B cell (primary cell): ENCODE measurements at regions not wholly inside any gene's neighbourhood (a gene's known extent, or its start where the extent isn't known, plus 50 kb on each side); places are given as distances from the start of the nearest gene placed in this dataset.

Source experiments
- ATAC-seq: fragments of 200-7000 bp; cut with Tn5 transposase; one replicate; pipeline ENCODE4 v1.10.0; 2021; ENCODE audit warnings: low read depth, mild to moderate bottlenecking, moderate number of reproducible peaks, moderate library complexity
- CTCF ChIA-PET: fragments of 350-600 bp; sonication (Branson Sonifier 250); formaldehyde crosslinking; loops from one replicate; lab custom pipeline; 2021; ENCODE audit warnings: antibody characterized with exemption, inconsistent platforms; lab: Charles Lee
- POLR2A ChIA-PET: fragments of 350-600 bp; sonication (Branson Sonifier 250); formaldehyde crosslinking; loops from one replicate; lab custom pipeline; 2021; ENCODE audit warnings: antibody characterized with exemption; lab: Charles Lee
- DNase-seq: peaks from one replicate; pipeline ENCODE4 v3.0.0; 2013
- H2AFZ ChIP-seq: 2 replicates; pipeline ENCODE4 v1.6.1; 2012; ENCODE audit warnings: mild to moderate bottlenecking, low read depth, low read length; ENCODE audit not compliant: insufficient read depth, poor library complexity, severe bottlenecking
- H3K27ac ChIP-seq, 2 donors: 1 replicate in 1 of 2; 2 replicates in 1 of 2; pipeline ENCODE4 v1.5.1; 2012 to 2013; ENCODE audit warnings: low read length in 2 of 2, mild to moderate bottlenecking in 2 of 2, moderate library complexity in 1 of 2
- H3K27me3 ChIP-seq, 4 experiments: fragments of 200-600 bp in 1 of 4; sonication (generic) in 1 of 4; replicated peaks in 1 of 4; 1 replicate in 2 of 4; 2 replicates in 2 of 4; pipeline versions ENCODE4 v1.6.1 to v1.7.0; 2013 to 2016; ENCODE audit warnings: low read length in 3 of 4, mild to moderate bottlenecking in 2 of 4, mixed read lengths in 1 of 4, moderate library complexity in 1 of 4; ENCODE audit not compliant: insufficient read depth in 4 of 4, control insufficient read depth in 3 of 4; ENCODE audit errors: control extremely low read depth in 1 of 4
- H3K36me3 ChIP-seq, 2 experiments: replicated peaks in 1 of 2; 1 replicate in 1 of 2; 2 replicates in 1 of 2; pipeline versions ENCODE4 v1.6.1 to v1.7.1; 2013; ENCODE audit warnings: low read length in 1 of 2; ENCODE audit not compliant: insufficient read depth in 2 of 2, control insufficient read depth in 1 of 2; ENCODE audit errors: control extremely low read depth in 1 of 2, extremely low read depth in 1 of 2
- H3K4me1 ChIP-seq, 2 donors: fragments of 200-600 bp in 1 of 2; sonication (generic) in 1 of 2; 1 replicate in 1 of 2; 2 replicates in 1 of 2; pipeline versions ENCODE4 v1.5.1 to v1.6.1; 2013 to 2017; ENCODE audit warnings: low read length in 2 of 2; ENCODE audit not compliant: control insufficient read depth in 2 of 2, insufficient read depth in 2 of 2
- H3K4me2 ChIP-seq: replicated peaks from 2 replicates; pipeline ENCODE3; 2012; ENCODE audit warnings: mild to moderate bottlenecking, low read depth, low read length; ENCODE audit not compliant: poor library complexity, severe bottlenecking
- H3K4me3 ChIP-seq, 5 experiments: fragments of 200-600 bp in 1 of 5; sonication (generic) in 1 of 5; 1 replicate in 3 of 5; 2 replicates in 2 of 5; pipeline versions ENCODE4 v1.5.1 to v1.7.0; 2011 to 2016; ENCODE audit warnings: low read length in 4 of 5, mild to moderate bottlenecking in 4 of 5, low read depth in 2 of 5, control low read depth in 1 of 5, moderate library complexity in 1 of 5; ENCODE audit not compliant: insufficient read depth in 1 of 5; ENCODE audit errors: control extremely low read depth in 1 of 5, extremely low read depth in 1 of 5
- H3K79me2 ChIP-seq: fragments of 200-600 bp; sonication (generic); one replicate; pipeline ENCODE4 v1.6.0; 2016; ENCODE audit warnings: low read length; ENCODE audit not compliant: control insufficient read depth, insufficient read depth
- H3K9ac ChIP-seq: fragments of 200-600 bp; sonication (generic); 2 replicates; pipeline ENCODE4 v1.6.1; 2017; ENCODE audit warnings: mild to moderate bottlenecking, low read length, moderate library complexity
- H3K9me3 ChIP-seq, 3 donors: one replicate each; pipeline versions ENCODE4 v1.6.1 to v1.7.1; 2013; ENCODE audit warnings: low read length in 2 of 3; ENCODE audit not compliant: control insufficient read depth in 2 of 3, insufficient read depth in 1 of 3; ENCODE audit errors: control extremely low read depth in 1 of 3
- H4K20me1 ChIP-seq: 2 replicates; pipeline ENCODE4 v1.6.0; 2012; ENCODE audit warnings: mild to moderate bottlenecking, low read length; ENCODE audit not compliant: insufficient read depth, control insufficient read depth, poor library complexity, severe bottlenecking
- H3K27ac Mint-ChIP-seq: one replicate; pipeline ENCODE4 v1.8.0; 2021; ENCODE audit warnings: mixed read lengths
- H3K27me3 Mint-ChIP-seq: one replicate; pipeline ENCODE4 v1.8.0; 2021; ENCODE audit warnings: mixed read lengths
- H3K4me1 Mint-ChIP-seq: one replicate; pipeline ENCODE4 v1.8.0; 2021; ENCODE audit warnings: mixed read lengths
- H3K4me3 Mint-ChIP-seq: one replicate; pipeline ENCODE4 v1.8.0; 2021; ENCODE audit warnings: mixed read lengths
- H3K9me3 Mint-ChIP-seq: one replicate; pipeline ENCODE4 v1.8.0; 2022; ENCODE audit warnings: mixed read lengths; ENCODE audit not compliant: insufficient read depth
- CTCF ChIP-seq: fragments of 200-600 bp; IDR thresholded peaks from one replicate; pipeline ENCODE4 v1.8.0; 2022; ENCODE audit warnings: antibody characterized with exemption, mild to moderate bottlenecking
- EZH2 ChIP-seq: IDR thresholded peaks from 2 replicates; pipeline ENCODE4 v1.6.1; 2012; ENCODE audit warnings: borderline replicate concordance, low read depth, mild to moderate bottlenecking, moderate library complexity, low read length; ENCODE audit not compliant: insufficient read depth, poor library complexity, severe bottlenecking
- WGBS: methylation state at CpG from one replicate; pipeline ENCODE4 v1.1.5; 2013; ENCODE audit warnings: missing lambda C conversion rate; ENCODE audit not compliant: insufficient coverage; 5-methylcytosine and 5-hydroxymethylcytosine counted together
- intact Hi-C: fragments of 100-400 bp; cut with micrococcal nuclease; formaldehyde crosslinking; loops from one replicate; pipeline ENCODE4 v1.10.0; 2022

- no peaks in the 10 kb centered on the region for H3K4me1 ChIP-seq
- H3K27me3 ChIP-seq: no peaks in the 10 kb centered on the region
- Mint-ChIP-seq H3K27me3 (peaks cover 3% of the 10 kb centered on the region), H3K4me3 (no peak overlapping the region), H3K9me3 (no peaks in the 10 kb centered on the region), H3K27ac (no peak overlapping the region), H3K4me1 (no peaks in the 10 kb centered on the region)
- ChIA-PET CTCF (interaction anchor here (0.5 kb wide), 1 partner anchor 9 kb away, joined by 3 read pairs; no protein-coding TSS in a partner anchor), POLR2A (no interaction called here)
- no peak overlapping the region for H3K4me2 ChIP-seq
- no peak overlapping the region for H3K27ac ChIP-seq
- no CpG with 5 or more reads among the region's 2 CpGs for WGBS
- no peak overlapping the region for H3K9ac ChIP-seq
- no peaks in the 10 kb centered on the region for H4K20me1 ChIP-seq
- DNase-seq (no peak), ATAC-seq (no peak)
- intact Hi-C loops: no loop called here
- no peak overlapping the region for H2AFZ ChIP-seq
- no peaks in the 10 kb centered on the region for H3K79me2 ChIP-seq
- H3K4me3 ChIP-seq: no peak overlapping the region
- TF ChIP-seq EZH2 (no peak), CTCF (no peak)
- no peaks in the 10 kb centered on the region for H3K36me3 ChIP-seq
- no peaks in the 10 kb centered on the region for H3K9me3 ChIP-seq
Measured at GRCh38 chr3:144444061-144444460, 472.4 kb downstream of the DIPK2A start.

- Histone ChIP-seq H2AFZ (no peak overlapping the region), H3K79me2 (no peaks in the 10 kb centered on the region), H3K36me3 (no peaks in the 10 kb centered on the region), H3K9ac (no peak overlapping the region), H3K27me3 (no peaks in the 10 kb centered on the region), H3K27ac (no peak overlapping the region), H3K4me2 (no peak overlapping the region), H4K20me1 (no peaks in the 10 kb centered on the region), H3K4me1 (no peaks in the 10 kb centered on the region), H3K4me3 (no peak overlapping the region), H3K9me3 (no peaks in the 10 kb centered on the region)
- CTCF ChIA-PET: interaction anchor here (0.5 kb wide), 1 partner anchor 9 kb away, joined by 3 read pairs; no protein-coding TSS in a partner anchor
- TF ChIP-seq EZH2 (no peak), CTCF (no peak)
- H3K9me3 Mint-ChIP-seq: no peaks in the 10 kb centered on the region
- peaks cover 3% of the 10 kb centered on the region for H3K27me3 Mint-ChIP-seq
- DNase-seq (no peak), ATAC-seq (no peak)
- H3K27ac Mint-ChIP-seq: no peak overlapping the region
- POLR2A ChIA-PET: no interaction called here
- H3K4me3 Mint-ChIP-seq: no peak overlapping the region
- 81% methylated on average over 2 of the region's 4 CpGs for WGBS
- intact Hi-C loops: no loop called here
- H3K4me1 Mint-ChIP-seq: no peaks in the 10 kb centered on the region
Measured at GRCh38 chr3:144444546-144444945, 472.9 kb downstream of the DIPK2A start.
